Peyer's patch (tissue), 4 donors: ENCODE measurements at regions not wholly inside any gene's neighbourhood (a gene's known extent, or its start where the extent isn't known, plus 50 kb on each side); places are given as distances from the start of the nearest gene placed in this dataset.

ENCODE experiments used
- CTCF ChIP-seq, 6 experiments: fragments of 450-650 bp in 4 of 6; fragments of 200-600 bp in 2 of 6; sonication (generic) in 1 of 6; IDR thresholded peaks; one replicate each; pipeline ENCODE4 v1.5.1; 2017 to 2019; ENCODE audit warnings: antibody characterized with exemption in 6 of 6, mild to moderate bottlenecking in 3 of 6, moderate library complexity in 1 of 6
- POLR2A ChIP-seq, 2 donors: fragments of 450-650 bp; IDR thresholded peaks; one replicate each; pipeline ENCODE4 v1.5.1; 2017; ENCODE audit warnings: antibody characterized with exemption in 2 of 2, mild to moderate bottlenecking in 2 of 2, moderate library complexity in 2 of 2

- TF ChIP-seq CTCF (IDR thresholded peaks at IDR 0.05) = no peak
- no peak for TF ChIP-seq POLR2A (IDR thresholded peaks at IDR 0.05)
These were observed 595.5 kb downstream of the GALC start for GRCh38 chr14:87397499-87397898.
